ENCODE measurements at regions not wholly inside any gene's neighbourhood (a gene's known extent, or its start where the extent isn't known, plus 50 kb on each side); places are given as distances from the start of the nearest gene placed in this dataset.

GRCh38 chr14:30303350-30303749, 255.6 kb upstream of the G2E3 start:
- TF ChIP-seq CTCF (conservative IDR thresholded peaks at IDR 0.05; ENCODE audit: low read depth, low read length) = no peak
- TF ChIP-seq EZH2 (IDR thresholded peaks at IDR 0.05; ENCODE audit: borderline replicate concordance, low read depth, low read length, poor library complexity, severe bottlenecking) = no peak
